Right cardiac atrium (tissue), 5 donors: ENCODE measurements at regions not wholly inside any gene's neighbourhood (a gene's known extent, or its start where the extent isn't known, plus 50 kb on each side); places are given as distances from the start of the nearest gene placed in this dataset.

Experiments used
- ATAC-seq, 2 donors: fragments of 200-7000 bp; cut with Tn5 transposase; one replicate each; pipeline versions ENCODE4 v1.8.0 to v1.9.1; 2020; ENCODE audit warnings: moderate library complexity in 2 of 2, mild to moderate bottlenecking in 1 of 2
- DNase-seq, 3 donors: peaks; one replicate each; pipeline ENCODE4 v3.0.0-alpha.2; 2020
- H3K27ac ChIP-seq: one replicate; pipeline ENCODE4 v1.5.1; 2013; ENCODE audit warnings: mild to moderate bottlenecking, low read length, control low read depth, moderate library complexity
- H3K27me3 ChIP-seq: one replicate; pipeline ENCODE4 v1.6.1; 2013; ENCODE audit not compliant: control insufficient read depth, insufficient read depth
- H3K4me1 ChIP-seq: one replicate; pipeline ENCODE4 v1.6.1; 2013; ENCODE audit warnings: low read length; ENCODE audit not compliant: control insufficient read depth, insufficient read depth
- H3K4me3 ChIP-seq: one replicate; pipeline ENCODE4 v1.5.1; 2013; ENCODE audit warnings: low read length, control low read depth
- H3K9me3 ChIP-seq: one replicate; pipeline ENCODE4 v1.6.1; 2013; ENCODE audit warnings: low read length; ENCODE audit not compliant: control insufficient read depth
- WGBS: extraction: QIAGEN DNeasy Blood & Tissue Kit; methylation state at CpG from one replicate; pipeline ENCODE4 v1.1.7; 2013; 5-methylcytosine and 5-hydroxymethylcytosine counted together
- intact Hi-C, 4 donors: fragments of 100-400 bp; cut with DNase I; formaldehyde crosslinking; loops; one replicate each; pipeline versions ENCODE4 v1.11.0 to v1.14.0; 2022 to 2023
- donor health status: healthy with polysubstance abuse.
- donor health status: DM: no; HTN: yes; CAD: no.
- donor health status: DM: no; HTN: no; CAD: no.
- donor health status: DM: no; HTN: yes; CAD: no; lungs with severe emphysema.
- donor health status: DM: yes; HTN: yes; CAD: no.

DNA sequence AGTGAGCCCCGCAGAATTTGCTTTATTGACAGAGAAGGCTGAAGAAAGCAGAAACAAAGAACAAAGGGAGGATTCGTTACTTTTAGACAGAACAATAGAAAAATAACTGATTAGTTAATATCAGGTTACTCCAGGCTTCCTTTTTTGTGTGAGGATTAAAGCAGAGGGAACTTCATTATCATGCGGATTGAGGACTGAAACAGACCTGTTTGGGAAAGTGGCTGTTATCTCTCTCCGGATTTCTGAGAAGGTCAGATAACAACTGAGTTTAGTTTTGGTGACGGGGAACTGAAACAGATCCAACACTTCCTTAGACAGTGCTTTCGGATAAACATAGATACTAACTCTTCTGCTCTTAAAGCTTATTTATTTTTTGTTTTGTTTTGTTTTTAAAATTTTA lies 246.4 kb upstream of the ZNF507 start:
- Histone ChIP-seq H3K4me3 (no peak overlapping the region), H3K27me3 (no peaks in the 10 kb centered on the region), H3K27ac (no peak overlapping the region), H3K4me1 (no peaks in the 10 kb centered on the region), H3K9me3 (no peaks in the 10 kb centered on the region)
- DNase-seq (no peak), ATAC-seq (no peak)
- WGBS, result 14% methylated on average over 6 of the region's 6 CpGs
- intact Hi-C loops, result no loop called here

- Histone ChIP-seq H3K27ac (no peak overlapping the region), H3K27me3 (no peaks in the 10 kb centered on the region), H3K4me1 (no peaks in the 10 kb centered on the region), H3K4me3 (no peak overlapping the region), H3K9me3 (no peaks in the 10 kb centered on the region)
- intact Hi-C loops, result no loop called here
- 83% methylated on average over 1 of the region's 1 CpG for whole genome bisulfite sequencing
- DNase-seq (no peak), ATAC-seq (no peak)
Observed at GRCh38 chr19:32101206-32101605, 244.2 kb upstream of the ZNF507 start.

GRCh38 chr19:32103541-32103940 lies 241.9 kb upstream of the ZNF507 start:
- no peak overlapping the region for H3K27ac ChIP-seq
- no peaks in the 10 kb centered on the region for H3K4me1 ChIP-seq
- no peak for ATAC-seq
- H3K27me3 ChIP-seq, result no peaks in the 10 kb centered on the region
- intact Hi-C loops, result no loop called here
- H3K4me3 ChIP-seq, result no peak overlapping the region
- no peak for DNase-seq
- H3K9me3 ChIP-seq, result no peaks in the 10 kb centered on the region
- 46% methylated on average over 11 of the region's 11 CpGs for WGBS

GRCh38 chr19:32104153-32104849 lies 241.1 kb upstream of the ZNF507 start:
- H3K27me3 ChIP-seq, result no peaks in the 10 kb centered on the region
- no peaks in the 10 kb centered on the region for H3K4me1 ChIP-seq
- ATAC-seq (no peak), DNase-seq (no peak)
- no peak overlapping the region for H3K27ac ChIP-seq
- intact Hi-C loops, result no loop called here
- H3K4me3 ChIP-seq, result no peak overlapping the region
- WGBS, result 34% methylated on average over 16 of the region's 16 CpGs
- no peaks in the 10 kb centered on the region for H3K9me3 ChIP-seq

- no peaks in the 10 kb centered on the region for H3K9me3 ChIP-seq
- 75% methylated on average over 8 of the region's 8 CpGs for WGBS
- intact Hi-C loops, result no loop called here
- DNase-seq, result no peak
- no peak overlapping the region for H3K4me3 ChIP-seq
- no peak for ATAC-seq
- H3K27ac ChIP-seq, result no peak overlapping the region
- no peaks in the 10 kb centered on the region for H3K27me3 ChIP-seq
- no peaks in the 10 kb centered on the region for H3K4me1 ChIP-seq
Observed at GRCh38 chr19:32104850-32105235, 240.6 kb upstream of the ZNF507 start.

DNA sequence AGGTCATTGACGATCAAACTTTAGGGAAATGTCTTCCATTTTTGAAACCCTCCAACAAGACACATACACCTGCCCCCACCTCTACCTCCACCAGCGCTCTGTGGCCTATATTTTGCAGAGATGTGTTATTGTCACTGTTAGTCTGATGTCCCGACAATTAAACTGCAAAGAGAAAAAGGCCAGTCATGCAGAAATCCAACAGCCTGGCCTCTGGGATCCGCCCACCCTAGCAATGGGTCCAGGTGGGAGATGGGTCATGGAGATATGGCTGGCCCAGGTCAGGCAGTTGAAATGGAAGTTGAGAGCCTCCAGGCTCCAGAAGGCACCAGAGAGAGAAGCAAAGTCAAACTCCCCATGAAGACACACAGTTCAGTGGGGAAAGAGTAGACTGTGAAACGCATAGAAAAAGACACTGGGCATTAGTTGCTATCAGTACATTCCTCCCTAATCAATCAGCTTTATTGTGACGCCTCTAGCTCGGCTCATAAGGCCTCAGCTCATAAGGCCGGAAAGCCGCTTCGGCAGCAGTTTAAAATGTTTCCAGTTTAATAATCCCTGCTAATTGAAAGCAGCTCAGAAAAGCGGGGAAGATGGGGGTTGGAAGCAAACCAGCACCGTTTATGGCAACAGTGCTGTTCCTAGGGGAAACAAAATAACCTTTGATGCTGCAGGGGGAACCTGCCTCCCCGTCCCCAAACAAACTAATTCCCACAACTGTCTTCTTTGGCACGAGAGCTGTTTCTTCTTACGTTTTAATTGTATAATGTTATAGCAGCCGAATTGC lies 239.7 kb upstream of the ZNF507 start:
- H3K27ac ChIP-seq, result no peak overlapping the region
- ATAC-seq, result no peak
- no peaks in the 10 kb centered on the region for H3K9me3 ChIP-seq
- H3K27me3 ChIP-seq, result no peaks in the 10 kb centered on the region
- 69% methylated on average over 16 of the region's 16 CpGs for WGBS
- H3K4me1 ChIP-seq, result no peaks in the 10 kb centered on the region
- intact Hi-C loops, result no loop called here
- no peak overlapping the region for H3K4me3 ChIP-seq
- DNase-seq, result no peak

- no peaks in the 10 kb centered on the region for H3K27me3 ChIP-seq
Observed at GRCh38 chr19:32122258-32122657, 223.2 kb upstream of the ZNF507 start.

DNA sequence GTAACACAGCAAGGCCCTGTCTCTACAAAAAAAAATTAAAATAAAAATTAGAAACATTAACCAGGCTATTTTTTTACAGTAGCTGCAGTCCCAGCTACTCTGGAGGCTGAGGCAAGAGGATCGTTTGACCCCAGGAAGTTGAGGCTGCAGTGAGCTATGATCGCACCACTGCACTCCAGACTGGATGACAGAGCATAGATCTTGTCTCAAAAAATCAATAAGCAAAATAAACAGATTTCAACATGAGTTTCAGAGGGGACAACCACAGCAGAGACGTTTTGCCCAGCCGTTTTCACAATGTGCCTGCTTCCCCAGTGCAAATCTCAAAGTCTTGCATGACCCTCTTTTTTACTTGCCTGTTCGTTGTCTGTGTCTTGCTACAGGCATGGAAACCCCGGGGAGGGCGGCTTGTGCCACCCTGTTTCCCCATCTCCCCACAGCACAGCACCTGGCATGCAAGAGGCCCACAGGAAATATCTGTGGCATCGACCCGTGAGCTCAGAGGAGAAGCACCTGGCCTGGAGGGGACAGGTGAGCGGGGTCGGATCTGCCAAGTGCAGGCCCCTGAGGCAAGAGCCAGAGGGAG lies 222.0 kb upstream of the ZNF507 start:
- intact Hi-C loops, result no loop called here
- H3K4me3 ChIP-seq, result no peak overlapping the region
- no peaks in the 10 kb centered on the region for H3K27me3 ChIP-seq
- no peaks in the 10 kb centered on the region for H3K4me1 ChIP-seq
- WGBS, result 82% methylated on average over 11 of the region's 11 CpGs
- no peak overlapping the region for H3K27ac ChIP-seq
- DNase-seq (no peak), ATAC-seq (no peak)
- H3K9me3 ChIP-seq, result no peaks in the 10 kb centered on the region

More at GRCh38 chr19:32122258-32122657, 223.2 kb upstream of the ZNF507 start:
- Histone ChIP-seq H3K27ac (no peak overlapping the region), H3K4me1 (no peaks in the 10 kb centered on the region), H3K4me3 (no peak overlapping the region), H3K9me3 (no peaks in the 10 kb centered on the region)
- ATAC-seq (no peak), DNase-seq (no peak)
- intact Hi-C loops, result no loop called here
- WGBS, result 79% methylated on average over 4 of the region's 4 CpGs

DNA sequence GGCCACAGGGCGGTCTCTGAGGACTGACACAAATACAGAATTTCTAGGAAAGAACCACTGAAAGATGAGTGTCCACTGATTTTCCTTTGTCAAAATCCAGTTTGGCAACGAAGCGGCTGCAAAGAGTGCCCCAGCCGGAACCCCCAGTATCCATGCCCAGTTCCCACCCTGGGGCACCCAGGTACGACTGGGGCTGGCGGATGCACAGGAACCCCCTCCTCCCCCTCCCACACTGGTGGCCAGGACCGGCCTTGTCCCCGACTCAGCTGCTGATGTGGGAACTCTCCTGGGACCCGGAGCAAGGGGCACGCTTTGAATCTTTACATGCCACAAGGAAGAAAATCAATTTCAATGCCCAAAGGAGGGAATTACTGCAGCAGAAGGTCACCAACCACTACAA lies 220.8 kb upstream of the ZNF507 start:
- ATAC-seq, result no peak
- 86% methylated on average over 10 of the region's 10 CpGs for WGBS
- intact Hi-C loops, result no loop called here
- Histone ChIP-seq H3K4me1 (no peaks in the 10 kb centered on the region), H3K4me3 (no peak overlapping the region), H3K9me3 (no peaks in the 10 kb centered on the region), H3K27me3 (no peaks in the 10 kb centered on the region), H3K27ac (no peak overlapping the region)
- DNase-seq, result no peak

GRCh38 chr19:32129141-32129540 lies 216.3 kb upstream of the ZNF507 start:
- ATAC-seq (no peak), DNase-seq (no peak)
- intact Hi-C loops, result no loop called here
- Histone ChIP-seq H3K4me3 (no peak overlapping the region), H3K4me1 (no peaks in the 10 kb centered on the region), H3K27me3 (no peaks in the 10 kb centered on the region), H3K9me3 (no peaks in the 10 kb centered on the region), H3K27ac (no peak overlapping the region)
- 48% methylated on average over 10 of the region's 10 CpGs for WGBS

GRCh38 chr19:32130332-32130731 lies 215.1 kb upstream of the ZNF507 start:
- intact Hi-C loops, result no loop called here
- 53% methylated on average over 6 of the region's 6 CpGs for WGBS

More at GRCh38 chr19:32130332-32130731, 215.1 kb upstream of the ZNF507 start:
- no peak for ATAC-seq
- no peaks in the 10 kb centered on the region for H3K27me3 ChIP-seq
- no peaks in the 10 kb centered on the region for H3K4me1 ChIP-seq
- H3K27ac ChIP-seq, result no peak overlapping the region
- H3K4me3 ChIP-seq, result no peak overlapping the region
- DNase-seq, result no peak
- no peaks in the 10 kb centered on the region for H3K9me3 ChIP-seq
